HUDEP-2 (cell line): ENCODE measurements at regions not wholly inside any gene's neighbourhood (a gene's known extent, or its start where the extent isn't known, plus 50 kb on each side); places are given as distances from the start of the nearest gene placed in this dataset.

Experiments
- DNase-seq, 76 experiments: peaks; one replicate each; lab custom pipeline; 2025; ENCODE audit not compliant: unreplicated experiment in 76 of 76; lab: John Stamatoyannopoulos, UW

- no peak for DNase-seq
Observed at GRCh38 chr2:120878970-120879369, 143.3 kb downstream of the GLI2 start.

GRCh38 chr2:120879431-120880295 is 144.0 kb downstream of the GLI2 start:
- no peak for DNase-seq

GRCh38 chr2:120880381-120880780 is 144.7 kb downstream of the GLI2 start:
- no peak for DNase-seq

- DNase-seq, result no peak
Observed at GRCh38 chr2:120881981-120882788, 146.5 kb downstream of the GLI2 start.

- DNase-seq, result peak in 2 of 76 experiments; percentile 4 to 5
Observed at GRCh38 chr2:120883607-120884440, 148.2 kb downstream of the GLI2 start.

- no peak for DNase-seq
Observed at GRCh38 chr2:120884472-120885290, 149.0 kb downstream of the GLI2 start.

GRCh38 chr2:120885321-120885720 is 149.7 kb downstream of the GLI2 start:
- DNase-seq, result no peak

GRCh38 chr2:120885749-120886148 is 150.1 kb downstream of the GLI2 start:
- DNase-seq, result no peak

- no peak for DNase-seq
Observed at GRCh38 chr2:120886534-120887319, 151.1 kb downstream of the GLI2 start.

GRCh38 chr2:120887320-120887697 is 151.6 kb downstream of the GLI2 start:
- no peak for DNase-seq

GRCh38 chr2:120887741-120888231 is 152.1 kb downstream of the GLI2 start:
- DNase-seq, result no peak

GRCh38 chr2:120888851-120889250 is 153.2 kb downstream of the GLI2 start:
- DNase-seq, result no peak

GRCh38 chr2:120889936-120890335 is 154.3 kb downstream of the GLI2 start:
- DNase-seq, result no peak

GRCh38 chr2:120890566-120891360 is 155.1 kb downstream of the GLI2 start:
- no peak for DNase-seq

- DNase-seq, result no peak
Observed at GRCh38 chr2:120892271-120892966, 156.8 kb downstream of the GLI2 start.

- no peak for DNase-seq
Observed at GRCh38 chr2:120892967-120893667, 157.4 kb downstream of the GLI2 start.
